K562 (cell line): ENCODE measurements at regions not wholly inside any gene's neighbourhood (a gene's known extent, or its start where the extent isn't known, plus 50 kb on each side); places are given as distances from the start of the nearest gene placed in this dataset.

ENCODE experiments used
- ATAC-seq: fragments of 200-7000 bp; cut with Tn5 transposase; 3 replicates; pipeline ENCODE4 v1.9.1; 2020; ENCODE audit warnings: moderate library complexity
- BruUV-seq: library from RNA; stranded (reverse); fragments of 400-500 nt; replicated peaks from 2 replicates; lab custom pipeline; 2021; lab: Mats Ljungman, UMichigan
- CTCF ChIA-PET: fragments of 300-600 bp; formaldehyde crosslinking; extraction: SDS; loops from one replicate; lab custom pipeline; 2021; ENCODE audit warnings: low intra/inter-chr PET ratio; lab: Yijun Ruan, JAX
- POLR2A ChIA-PET: fragments of 300-600, 350-650 bp; sonication (Branson Sonifier 250); formaldehyde crosslinking; extraction: SDS; loops from one replicate; lab custom pipeline; 2021; ENCODE audit warnings: antibody characterized with exemption, inconsistent platforms; lab: Yijun Ruan, JAX
- DNase-seq, 4 experiments: peaks; one replicate each; pipeline versions ENCODE4 v3.0.0 to v3.0.0-alpha.2; 2011 to 2018; ENCODE audit warnings: low spot score in 3 of 4, mixed read lengths in 3 of 4; ENCODE audit errors: extremely low read depth in 1 of 4
- FAIRE-seq: peaks from 2 replicates; lab custom pipeline; 2011; peaks lifted over from hg19 to GRCh38; lab: Jason Lieb, UNC
- H2AFZ ChIP-seq: 2 replicates; pipeline ENCODE4 v1.6.0; 2011; ENCODE audit warnings: low read depth, low read length, control low read depth, inconsistent platforms
- H3K27ac ChIP-seq: fragments of 200-600 bp; 3 replicates; pipeline ENCODE4 v1.8.0; 2011; ENCODE audit warnings: low read depth, mild to moderate bottlenecking, control low read depth, inconsistent platforms, low read length, moderate library complexity, mixed read lengths; ENCODE audit errors: extremely low read depth
- H3K27me3 ChIP-seq, 2 experiments: fragments of 300-600 bp in 1 of 2; 2 replicates in 1 of 2; 3 replicates in 1 of 2; pipeline versions ENCODE4 v1.6.0 to v1.8.0; 2011; ENCODE audit warnings: inconsistent platforms in 2 of 2, low read length in 2 of 2, mild to moderate bottlenecking in 1 of 2, mixed read lengths in 1 of 2, moderate library complexity in 1 of 2; ENCODE audit not compliant: control insufficient read depth in 2 of 2, insufficient read depth in 2 of 2
- H3K36me3 ChIP-seq: fragments of 300-600 bp; 3 replicates; pipeline ENCODE4 v1.8.0; 2011; ENCODE audit warnings: mild to moderate bottlenecking, low read length, inconsistent platforms; ENCODE audit not compliant: control insufficient read depth, insufficient read depth
- H3K4me1 ChIP-seq, 2 experiments: fragments of 200-600 bp in 1 of 2; replicated peaks in 1 of 2; 2 replicates in 1 of 2; 3 replicates in 1 of 2; pipeline versions ENCODE4 v1.5.1 to v1.8.0; 2011; ENCODE audit warnings: inconsistent platforms in 2 of 2, low read length in 2 of 2, mild to moderate bottlenecking in 1 of 2, mixed read lengths in 1 of 2, moderate library complexity in 1 of 2; ENCODE audit not compliant: control insufficient read depth in 2 of 2, insufficient read depth in 2 of 2
- H3K4me2 ChIP-seq: 2 replicates; pipeline ENCODE4 v1.6.1; 2011; ENCODE audit warnings: low read length, control low read depth, inconsistent platforms, mixed read lengths; ENCODE audit not compliant: insufficient read depth
- H3K4me3 ChIP-seq: fragments of 200-600 bp; sonication (generic), shearing (Covaris generic); 2 replicates; pipeline ENCODE4 v1.5.1; 2016; ENCODE audit warnings: control low read depth, inconsistent platforms
- H3K79me2 ChIP-seq: fragments of 200-600 bp; 3 replicates; pipeline ENCODE4 v1.8.0; 2011; ENCODE audit warnings: low read length, inconsistent platforms; ENCODE audit not compliant: control insufficient read depth, insufficient read depth
- H3K9ac ChIP-seq, 2 experiments: 2 replicates each; pipeline versions ENCODE4 v1.6.0 to v1.6.1; 2011; ENCODE audit warnings: low read depth in 2 of 2, low read length in 2 of 2, control low read depth in 1 of 2, inconsistent platforms in 1 of 2, mild to moderate bottlenecking in 1 of 2, mixed read lengths in 1 of 2; ENCODE audit not compliant: insufficient read depth in 1 of 2
- H3K9me1 ChIP-seq: one replicate; pipeline ENCODE4 v1.6.0; 2011; ENCODE audit warnings: inconsistent platforms, mild to moderate bottlenecking, low read length, moderate library complexity; ENCODE audit not compliant: control insufficient read depth, insufficient read depth
- H3K9me3 ChIP-seq: replicated peaks from 2 replicates; pipeline ENCODE4 v1.5.1; 2011; ENCODE audit warnings: low read depth, low read length, inconsistent platforms; ENCODE audit not compliant: control insufficient read depth, insufficient read depth
- H4K20me1 ChIP-seq: replicated peaks from 2 replicates; pipeline ENCODE4 v1.6.1; 2011; ENCODE audit warnings: low read length, inconsistent platforms, mixed read lengths; ENCODE audit not compliant: control insufficient read depth, insufficient read depth
- COPS2 ChIP-seq: fragments of 450-650 bp; conservative IDR thresholded peaks from 2 replicates; pipeline ENCODE4 v1.6.1; 2016; ENCODE audit warnings: mild to moderate bottlenecking, moderate library complexity
- CTCF ChIP-seq, 3 experiments: IDR thresholded peaks in 2 of 3; conservative IDR thresholded peaks in 1 of 3; 2 replicates each; pipeline ENCODE4 v1.5.1; 2011 to 2012; ENCODE audit warnings: low read length in 3 of 3, mild to moderate bottlenecking in 3 of 3, control low read depth in 2 of 3, improper control_type of control experiment in 1 of 3, inconsistent platforms in 1 of 3, low read depth in 1 of 3, mixed read lengths in 1 of 3, moderate library complexity in 1 of 3; ENCODE audit not compliant: insufficient read depth in 2 of 3
- DEAF1 ChIP-seq: fragments of 450-650 bp; formaldehyde crosslinking; IDR thresholded peaks from 2 replicates; pipeline ENCODE4 v1.4.0; 2020; ENCODE audit warnings: mild to moderate bottlenecking, moderate library complexity
- RAD21 ChIP-seq, 2 experiments: fragments of 250-450 bp in 1 of 2; fragments of 450-650 bp in 1 of 2; sonication (Bioruptor Pico) in 1 of 2; formaldehyde crosslinking in 1 of 2; IDR thresholded peaks in 1 of 2; conservative IDR thresholded peaks in 1 of 2; 2 replicates each; pipeline versions ENCODE4 v1.4.0 to v1.8.0; 2020 to 2022; ENCODE audit warnings: mild to moderate bottlenecking in 2 of 2, moderate library complexity in 1 of 2
- REST ChIP-seq, 2 experiments: fragments of 450-650 bp; formaldehyde crosslinking in 1 of 2; IDR thresholded peaks; 2 replicates each; pipeline versions ENCODE4 v1.4.0 to v1.6.1; 2014 to 2020; ENCODE audit warnings: mild to moderate bottlenecking in 2 of 2, borderline replicate concordance in 1 of 2, low read depth in 1 of 2
- USF1 ChIP-seq: sonication (generic); formaldehyde crosslinking; IDR thresholded peaks from 2 replicates; pipeline ENCODE4 v1.9.0; 2022; ENCODE audit warnings: mild to moderate bottlenecking, missing genetic modification reagents
- ZNF3 ChIP-seq: fragments of 250-450 bp; sonication (Bioruptor Pico); IDR thresholded peaks from 2 replicates; pipeline ENCODE4 v1.5.0; 2021; ENCODE audit warnings: mild to moderate bottlenecking, moderate library complexity
- ZNF311 ChIP-seq: fragments of 250-450 bp; sonication (Bioruptor Pico); IDR thresholded peaks from 2 replicates; pipeline ENCODE4 v1.4.0; 2020; ENCODE audit warnings: mild to moderate bottlenecking, moderate library complexity
- ZNF586 ChIP-seq: fragments of 450-650 bp; formaldehyde crosslinking; conservative IDR thresholded peaks from 2 replicates; pipeline ENCODE4 v1.4.0; 2020; ENCODE audit warnings: mild to moderate bottlenecking, moderate library complexity
- WGBS: fragments of 100-300 bp; shearing (Covaris generic); methylation state at CpG from one replicate; pipeline ENCODE4 v1.1.6; 2016; ENCODE audit warnings: low coverage, mixed read lengths; ENCODE audit not compliant: insufficient coverage; ENCODE audit errors: missing lambda C conversion rate; 5-methylcytosine and 5-hydroxymethylcytosine counted together
- in situ Hi-C: fragments of 300-500 bp; cut with MboI; formaldehyde crosslinking; loops from 4 replicates; pipeline ENCODE4 v1.15.0; 2018; ENCODE audit warnings: inconsistent platforms, mixed read lengths
- intact Hi-C: fragments of 100-400 bp; cut with micrococcal nuclease; formaldehyde crosslinking; loops from 2 replicates; pipeline ENCODE4 v1.14.2; 2022

- no TSS peak for BruUV-seq
- FAIRE-seq (no peak), DNase-seq (peak in 3 of 4 experiments; percentile 5 to 12 (median 9)), ATAC-seq (no peak)
- H3K4me1 ChIP-seq = no peaks in the 10 kb centered on the region
- no peaks in the 10 kb centered on the region for H3K79me2 ChIP-seq
- H3K36me3 ChIP-seq = no peaks in the 10 kb centered on the region
- no peaks in the 10 kb centered on the region for H3K9me3 ChIP-seq
- H3K4me2 ChIP-seq = no peak overlapping the region
- intact Hi-C loops = no loop called here
- WGBS = 3% methylated on average over 3 of the region's 3 CpGs
- no peak overlapping the region for H3K9ac ChIP-seq
- no peak overlapping the region for H3K27ac ChIP-seq
- H2AFZ ChIP-seq = no peak overlapping the region
- in situ Hi-C loops = loop anchor here (25.0 kb wide), 1 partner anchor 881 kb away; no protein-coding TSS in a partner anchor
- no peaks in the 10 kb centered on the region for H3K27me3 ChIP-seq
- H3K9me1 ChIP-seq = no peaks in the 10 kb centered on the region
- POLR2A ChIA-PET = no interaction called here
- H3K4me3 ChIP-seq = no peak overlapping the region
- no peak for TF ChIP-seq ZNF3 (CRISPR knock-in tag)
- TF ChIP-seq USF1 (CRISPR knock-in tag) = no peak
- TF ChIP-seq DEAF1 (CRISPR knock-in tag) = peak; percentile 58
- TF ChIP-seq ZNF586 (CRISPR knock-in tag) = no peak
- peak; percentile 10; the same call in 1 of the 2 replicates for TF ChIP-seq REST (IDR thresholded peaks at IDR 0.05; ENCODE audit: borderline replicate concordance)
- TF ChIP-seq REST (CRISPR knock-in tag; IDR thresholded peaks at IDR 0.05; ENCODE audit: low read depth) = no peak
- TF ChIP-seq CTCF (IDR thresholded peaks at IDR 0.05 in 2 of 3, conservative IDR thresholded peaks at IDR 0.05 in 1 of 3; ENCODE audit: insufficient read depth in 2 of 3, low read depth in 1 of 3, low read length in 3 of 3) = peak in 1 of 3 experiments; percentile 31; a peak in 1 of 6 replicates
- peak; percentile 85 to 88 for TF ChIP-seq RAD21 (CRISPR knock-in tag; conservative IDR thresholded peaks at IDR 0.05 in 1 of 2, IDR thresholded peaks at IDR 0.05 in 1 of 2)
- TF ChIP-seq ZNF311 (CRISPR knock-in tag) = no peak
- no peak for TF ChIP-seq COPS2
- CTCF ChIA-PET = interaction anchor here (1.2 kb wide), 1 partner anchor 882 kb away, joined by 4 read pairs; no protein-coding TSS in a partner anchor
- H4K20me1 ChIP-seq = no peaks in the 10 kb centered on the region
Measured at GRCh38 chr12:88993651-88994050, 358.6 kb downstream of the DUSP6 start.
